ENCODE measurements at regions not wholly inside any gene's neighbourhood (a gene's known extent, or its start where the extent isn't known, plus 50 kb on each side); places are given as distances from the start of the nearest gene placed in this dataset.
"Not testable (repeated sequence)": the region's sequence is repeated elsewhere in the genome, so short reads cannot be mapped to it uniquely, and the experiment has no call there.

- CTCF ChIA-PET = interaction anchor here (0.8 to 1.1 kb wide), 2 partner anchors 143 to 156 kb away, joined by 3 read pairs; no protein-coding TSS in a partner anchor
- H3K27me3 Mint-ChIP-seq (ENCODE audit: low read depth); intact Hi-C loops (cut with micrococcal nuclease): not testable (repeated sequence)
Measured at GRCh38 chr1:178610690-178611410, 97.9 kb downstream of the TEX35 start.

GRCh38 chr1:178612261-178612660, 99.4 kb downstream of the TEX35 start:
- CTCF ChIA-PET = interaction anchor here (0.6 kb wide), 1 partner anchor 79 kb away, joined by 5 read pairs; no protein-coding TSS in a partner anchor
- DNase-seq = no peak
- Mint-ChIP-seq H3K27me3 (ENCODE audit: low read depth) (peaks cover 10% of the 10 kb centered on the region), H3K36me3 (ENCODE audit: low read depth) (no peaks in the 10 kb centered on the region), H3K4me3 (no peak overlapping the region), H3K27ac (no peak overlapping the region), H3K4me1 (ENCODE audit: low read depth) (no peaks in the 10 kb centered on the region), H3K9me3 (no peaks in the 10 kb centered on the region)
- intact Hi-C loops (cut with micrococcal nuclease) = no loop called here

More at GRCh38 chr1:178610690-178611410, 97.9 kb downstream of the TEX35 start:
- not testable (repeated sequence) for DNase-seq; H3K36me3 Mint-ChIP-seq (ENCODE audit: low read depth); H3K4me3 Mint-ChIP-seq; H3K9me3 Mint-ChIP-seq; H3K4me1 Mint-ChIP-seq (ENCODE audit: low read depth); H3K27ac Mint-ChIP-seq

DNA sequence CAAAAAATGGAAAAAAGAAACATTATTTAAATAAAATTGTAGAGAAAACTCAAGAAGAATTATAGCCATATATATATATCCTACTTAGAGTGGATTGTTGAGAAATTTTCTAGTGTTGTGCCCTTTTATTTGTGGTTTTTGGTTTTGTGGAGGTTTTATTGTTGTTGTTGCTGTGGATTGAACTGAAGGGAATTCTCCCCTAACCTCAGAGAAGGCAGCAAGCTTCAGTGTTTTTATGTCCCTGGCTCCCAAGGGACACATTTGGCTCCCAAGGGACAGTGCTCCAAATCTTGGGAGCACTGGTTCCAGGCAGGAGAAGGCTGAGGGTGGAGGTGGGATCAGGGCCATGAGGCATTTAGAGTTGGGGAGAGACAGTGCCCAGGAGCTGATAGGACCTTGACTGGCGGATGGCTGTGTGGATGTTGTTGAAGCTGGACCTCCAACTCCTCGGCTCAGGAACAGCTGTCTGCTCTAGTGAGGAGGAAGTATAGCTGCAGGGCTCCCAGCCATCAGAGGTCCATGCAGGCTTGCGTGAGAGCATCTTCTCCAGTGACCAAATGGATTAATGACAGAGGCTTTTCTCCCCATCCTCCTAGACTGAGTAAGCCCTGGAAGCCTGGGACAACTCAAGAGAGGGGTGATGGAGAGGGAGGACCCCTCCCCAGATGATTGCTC, 100.5 kb downstream of the TEX35 start:
- no peaks in the 10 kb centered on the region for H3K9me3 Mint-ChIP-seq
- peaks cover 13% of the 10 kb centered on the region for H3K27me3 Mint-ChIP-seq (ENCODE audit: low read depth)
- CTCF ChIA-PET = no interaction called here
- H3K36me3 Mint-ChIP-seq (ENCODE audit: low read depth) = no peaks in the 10 kb centered on the region
- intact Hi-C loops (cut with micrococcal nuclease) = no loop called here
- H3K27ac Mint-ChIP-seq = no peak overlapping the region
- H3K4me3 Mint-ChIP-seq = no peak overlapping the region
- DNase-seq = no peak
- H3K4me1 Mint-ChIP-seq (ENCODE audit: low read depth) = no peaks in the 10 kb centered on the region

DNA sequence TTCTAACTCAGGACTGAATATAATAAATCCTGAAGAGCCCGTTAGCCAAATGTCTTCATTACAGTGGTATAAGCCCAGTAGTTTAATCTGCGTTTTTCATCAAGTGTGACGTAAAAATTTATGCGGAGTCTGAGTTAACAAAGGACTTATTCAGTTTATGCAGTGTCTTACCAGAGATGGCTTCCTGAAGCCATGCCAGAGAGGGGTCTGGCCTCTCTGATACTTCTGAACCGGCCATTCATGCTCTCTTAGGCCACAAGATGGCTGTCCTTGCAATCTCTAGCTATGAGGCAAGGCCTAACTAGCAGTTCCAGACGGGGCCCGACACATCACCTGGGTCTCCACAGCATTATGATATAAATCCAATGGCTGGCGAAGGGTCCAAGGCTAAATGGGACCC, 101.4 kb downstream of the TEX35 start:
- H3K36me3 Mint-ChIP-seq (ENCODE audit: low read depth) = no peaks in the 10 kb centered on the region
- DNase-seq = no peak
- no peaks in the 10 kb centered on the region for H3K9me3 Mint-ChIP-seq
- CTCF ChIA-PET = no interaction called here
- H3K4me1 Mint-ChIP-seq (ENCODE audit: low read depth) = no peaks in the 10 kb centered on the region
- no peak overlapping the region for H3K27ac Mint-ChIP-seq
- H3K4me3 Mint-ChIP-seq = no peak overlapping the region
- intact Hi-C loops (cut with micrococcal nuclease) = no loop called here
- peaks cover 13% of the 10 kb centered on the region for H3K27me3 Mint-ChIP-seq (ENCODE audit: low read depth)

GRCh38 chr1:178619042-178619927, 105.8 kb upstream of the RALGPS2 start:
- no peak for DNase-seq
- H3K27ac Mint-ChIP-seq = no peak overlapping the region
- no peaks in the 10 kb centered on the region for H3K36me3 Mint-ChIP-seq (ENCODE audit: low read depth)
- no peaks in the 10 kb centered on the region for H3K4me1 Mint-ChIP-seq (ENCODE audit: low read depth)
- intact Hi-C loops (cut with micrococcal nuclease) = no loop called here
- no peak overlapping the region for H3K4me3 Mint-ChIP-seq
- CTCF ChIA-PET = no interaction called here
- peaks cover 8% of the 10 kb centered on the region for H3K27me3 Mint-ChIP-seq (ENCODE audit: low read depth)
- no peaks in the 10 kb centered on the region for H3K9me3 Mint-ChIP-seq

DNA sequence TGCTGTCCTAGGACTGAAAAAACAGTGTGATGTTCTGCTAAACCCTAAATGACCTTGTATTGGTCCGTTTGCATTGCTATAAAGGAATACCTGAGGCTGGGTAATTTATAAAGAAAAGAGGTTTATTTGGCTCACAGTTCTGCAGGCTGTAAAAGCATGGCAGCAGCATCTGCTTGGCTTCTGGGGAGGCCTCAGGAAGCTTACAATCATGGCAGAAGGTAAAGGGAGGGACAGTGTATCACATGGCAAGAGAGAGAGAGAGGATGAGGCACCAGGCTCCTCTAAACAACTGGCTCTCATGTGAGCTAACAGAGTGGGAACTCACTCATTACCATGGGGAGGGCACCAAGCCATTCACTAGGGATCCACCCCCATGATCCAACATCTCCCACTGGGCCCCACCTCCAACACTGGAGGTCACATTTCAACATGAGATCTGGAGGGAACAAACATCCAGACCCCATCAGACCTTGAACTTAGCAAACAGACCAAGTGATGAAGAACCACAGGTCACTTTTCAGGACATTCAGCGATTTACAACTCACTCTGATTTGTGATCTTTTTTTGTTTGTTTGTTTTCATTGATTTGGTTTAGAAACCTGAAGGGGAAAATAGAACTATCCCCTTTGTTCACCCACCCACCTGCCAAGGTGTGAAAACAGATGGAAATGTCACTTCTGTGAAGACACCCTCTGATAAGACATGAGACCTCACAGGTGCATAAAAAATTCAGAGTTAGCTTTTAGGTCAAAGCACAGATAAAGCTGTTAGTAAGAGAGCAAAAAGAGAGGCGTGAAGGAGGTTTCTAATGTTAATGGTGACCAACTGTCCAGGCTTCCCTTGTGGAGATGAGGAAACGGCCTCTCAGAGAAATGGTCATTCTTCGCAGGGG, 104.2 kb upstream of the RALGPS2 start:
- H3K4me3 Mint-ChIP-seq = no peak overlapping the region
- intact Hi-C loops (cut with micrococcal nuclease) = no loop called here
- CTCF ChIA-PET = no interaction called here

DNA sequence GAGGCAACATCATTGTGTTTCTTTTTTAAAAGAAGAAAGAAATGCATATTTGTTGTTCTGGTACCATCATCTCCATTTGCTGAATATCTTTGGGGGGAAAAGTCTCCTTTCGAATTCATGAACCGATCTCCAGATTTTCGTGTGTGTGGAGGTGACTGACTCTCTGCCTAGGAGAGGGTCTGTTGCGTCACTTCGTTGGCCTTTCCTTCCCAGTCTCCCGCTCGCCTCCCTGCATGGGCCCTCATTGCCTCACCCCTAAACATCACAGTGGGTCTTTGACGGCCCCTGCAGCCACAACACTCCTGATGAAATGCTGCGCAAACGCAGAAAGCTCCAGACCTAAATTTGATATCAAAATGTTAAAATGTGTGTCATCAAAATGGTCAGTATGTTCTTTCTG, 103.2 kb upstream of the RALGPS2 start:
- no peak for DNase-seq
- Mint-ChIP-seq H3K27ac (no peak overlapping the region), H3K9me3 (no peaks in the 10 kb centered on the region), H3K27me3 (ENCODE audit: low read depth) (peaks cover 12% of the 10 kb centered on the region), H3K4me1 (ENCODE audit: low read depth) (no peaks in the 10 kb centered on the region), H3K4me3 (no peak overlapping the region), H3K36me3 (ENCODE audit: low read depth) (no peaks in the 10 kb centered on the region)
- intact Hi-C loops (cut with micrococcal nuclease) = no loop called here
- CTCF ChIA-PET = no interaction called here

More for the DNA sequence above, 104.2 kb upstream of the RALGPS2 start:
- Mint-ChIP-seq H3K27ac (no peak overlapping the region), H3K4me1 (ENCODE audit: low read depth) (no peaks in the 10 kb centered on the region), H3K27me3 (ENCODE audit: low read depth) (peaks cover 12% of the 10 kb centered on the region), H3K36me3 (ENCODE audit: low read depth) (no peaks in the 10 kb centered on the region), H3K9me3 (no peaks in the 10 kb centered on the region)
- DNase-seq = no peak

DNA sequence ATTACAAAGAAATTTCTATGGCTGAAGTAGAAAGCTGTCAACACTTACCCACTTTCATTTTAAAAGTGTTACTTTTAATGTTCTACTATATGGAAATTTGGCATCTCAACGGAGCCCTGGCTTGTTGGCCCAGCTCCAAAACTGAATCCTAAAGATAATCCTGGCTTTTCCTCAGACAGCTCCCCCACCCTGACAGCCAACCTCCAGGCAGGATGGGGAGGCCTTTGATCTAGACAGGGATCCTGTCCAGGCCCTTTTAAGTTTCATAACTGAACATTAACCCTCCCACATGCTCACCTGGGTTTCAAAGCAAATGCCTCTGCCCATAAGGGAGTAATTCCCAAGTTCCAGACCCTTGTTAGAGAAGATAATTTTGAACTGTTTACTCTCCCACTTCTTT, 99.3 kb upstream of the RALGPS2 start:
- Mint-ChIP-seq H3K4me1 (ENCODE audit: low read depth) (no peaks in the 10 kb centered on the region), H3K9me3 (no peaks in the 10 kb centered on the region), H3K27ac (no peak overlapping the region), H3K4me3 (no peak overlapping the region), H3K36me3 (ENCODE audit: low read depth) (no peaks in the 10 kb centered on the region), H3K27me3 (ENCODE audit: low read depth) (peaks cover 7% of the 10 kb centered on the region)
- no peak for DNase-seq
- intact Hi-C loops (cut with micrococcal nuclease) = no loop called here
- CTCF ChIA-PET = interaction anchor here (1.0 kb wide), 1 partner anchor 93 kb away, joined by 5 read pairs; no protein-coding TSS in a partner anchor

GRCh38 chr1:178627037-178627436, 98.0 kb upstream of the RALGPS2 start:
- CTCF ChIA-PET = no interaction called here

DNA sequence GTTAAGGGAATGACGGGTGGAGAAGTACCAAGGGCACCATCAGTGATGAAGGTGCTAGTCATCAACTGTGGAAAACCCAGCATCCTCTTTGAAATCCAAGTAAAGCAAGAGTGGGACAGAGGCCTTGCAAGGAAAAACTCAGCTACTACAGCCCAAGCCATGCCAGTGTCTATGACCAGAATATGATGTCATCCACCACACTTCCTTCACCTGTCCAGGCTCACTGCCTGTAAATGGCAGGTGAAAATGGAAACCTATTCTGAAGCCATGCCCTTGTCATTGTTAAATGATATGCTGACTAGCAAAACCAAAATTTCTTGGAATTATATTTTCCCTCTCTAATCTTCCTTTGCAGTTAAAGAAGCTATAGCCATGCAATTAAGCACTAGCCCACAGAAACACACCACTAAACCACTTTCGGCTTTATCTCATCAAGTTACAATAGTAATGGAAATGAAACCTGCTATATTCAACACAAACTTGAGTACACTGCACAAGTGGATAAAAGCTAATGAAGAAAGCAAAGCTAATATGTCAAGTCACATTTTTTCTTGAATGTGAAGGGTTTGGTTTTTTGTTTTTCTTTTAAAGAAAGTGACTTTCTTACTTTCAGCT, 96.3 kb upstream of the RALGPS2 start:
- peaks cover 7% of the 10 kb centered on the region for H3K27me3 Mint-ChIP-seq (ENCODE audit: low read depth)
- intact Hi-C loops (cut with micrococcal nuclease) = no loop called here
- H3K27ac Mint-ChIP-seq = no peak overlapping the region
- H3K4me1 Mint-ChIP-seq (ENCODE audit: low read depth) = no peaks in the 10 kb centered on the region
- H3K9me3 Mint-ChIP-seq = no peaks in the 10 kb centered on the region
- CTCF ChIA-PET = no interaction called here
- no peak overlapping the region for H3K4me3 Mint-ChIP-seq
- no peak for DNase-seq
- no peaks in the 10 kb centered on the region for H3K36me3 Mint-ChIP-seq (ENCODE audit: low read depth)

More at GRCh38 chr1:178627037-178627436, 98.0 kb upstream of the RALGPS2 start:
- DNase-seq = no peak
- no peaks in the 10 kb centered on the region for H3K36me3 Mint-ChIP-seq (ENCODE audit: low read depth)
- H3K9me3 Mint-ChIP-seq = no peaks in the 10 kb centered on the region
- H3K4me3 Mint-ChIP-seq = no peak overlapping the region
- H3K4me1 Mint-ChIP-seq (ENCODE audit: low read depth) = no peaks in the 10 kb centered on the region
- intact Hi-C loops (cut with micrococcal nuclease) = no loop called here
- H3K27me3 Mint-ChIP-seq (ENCODE audit: low read depth) = peaks cover 7% of the 10 kb centered on the region
- H3K27ac Mint-ChIP-seq = no peak overlapping the region

GRCh38 chr1:178629252-178630154, 95.5 kb upstream of the RALGPS2 start:
- CTCF ChIA-PET = no interaction called here
- no peak overlapping the region for H3K27ac Mint-ChIP-seq
- peaks cover 7% of the 10 kb centered on the region for H3K27me3 Mint-ChIP-seq (ENCODE audit: low read depth)
- H3K4me3 Mint-ChIP-seq = no peak overlapping the region
- no peaks in the 10 kb centered on the region for H3K9me3 Mint-ChIP-seq
- no peaks in the 10 kb centered on the region for H3K36me3 Mint-ChIP-seq (ENCODE audit: low read depth)
- no peak for DNase-seq
- intact Hi-C loops (cut with micrococcal nuclease) = no loop called here
- H3K4me1 Mint-ChIP-seq (ENCODE audit: low read depth) = no peaks in the 10 kb centered on the region

All from activated naive CD4-positive, alpha-beta T cell treated with anti-CD3 and anti-CD28 coated beads for 36 hours (primary cell).